Calu3 (cell line): ENCODE measurements at regions not wholly inside any gene's neighbourhood (a gene's known extent, or its start where the extent isn't known, plus 50 kb on each side); places are given as distances from the start of the nearest gene placed in this dataset.

Source experiments
- BruUV-seq: library from RNA; stranded (reverse); fragments of 400-500 nt; replicated peaks from 2 replicates; lab custom pipeline; 2021; lab: Mats Ljungman, UMichigan
- CTCF ChIA-PET: fragments of 300-600 bp; sonication (Branson Sonifier 250); formaldehyde crosslinking; loops from one replicate; lab custom pipeline; 2022; ENCODE audit warnings: antibody characterized with exemption; lab: Charles Lee
- DNase-seq: peaks from one replicate; pipeline ENCODE4 v3.0.0; 2022
- H3K27ac Mint-ChIP-seq: one replicate; pipeline ENCODE4 v1.8.0; 2022; ENCODE audit warnings: mixed read lengths; ENCODE audit not compliant: unreplicated experiment
- H3K27me3 Mint-ChIP-seq: one replicate; pipeline ENCODE4 v1.8.0; 2022; ENCODE audit warnings: mixed read lengths; ENCODE audit not compliant: unreplicated experiment
- H3K36me3 Mint-ChIP-seq: one replicate; pipeline ENCODE4 v1.8.0; 2022; ENCODE audit warnings: mild to moderate bottlenecking, moderate library complexity, mixed read lengths; ENCODE audit not compliant: insufficient read depth, unreplicated experiment
- H3K4me1 Mint-ChIP-seq: one replicate; pipeline ENCODE4 v1.8.0; 2022; ENCODE audit warnings: mild to moderate bottlenecking, low read depth, mixed read lengths; ENCODE audit not compliant: unreplicated experiment
- H3K4me3 Mint-ChIP-seq: one replicate; pipeline ENCODE4 v1.8.0; 2022; ENCODE audit warnings: mild to moderate bottlenecking, low read depth, moderate library complexity, mixed read lengths; ENCODE audit not compliant: unreplicated experiment
- H3K9me3 Mint-ChIP-seq: one replicate; pipeline ENCODE4 v1.8.0; 2022; ENCODE audit warnings: low read depth, mixed read lengths; ENCODE audit not compliant: unreplicated experiment
- CTCF ChIP-seq: fragments of 200-600 bp; IDR thresholded peaks from one replicate; pipeline ENCODE4 v1.8.0; 2022; ENCODE audit warnings: antibody characterized with exemption; ENCODE audit not compliant: unreplicated experiment
- intact Hi-C: fragments of 100-400 bp; cut with micrococcal nuclease; formaldehyde crosslinking; loops from one replicate; pipeline ENCODE4 v1.10.0; 2022; ENCODE audit not compliant: unreplicated experiment

DNA sequence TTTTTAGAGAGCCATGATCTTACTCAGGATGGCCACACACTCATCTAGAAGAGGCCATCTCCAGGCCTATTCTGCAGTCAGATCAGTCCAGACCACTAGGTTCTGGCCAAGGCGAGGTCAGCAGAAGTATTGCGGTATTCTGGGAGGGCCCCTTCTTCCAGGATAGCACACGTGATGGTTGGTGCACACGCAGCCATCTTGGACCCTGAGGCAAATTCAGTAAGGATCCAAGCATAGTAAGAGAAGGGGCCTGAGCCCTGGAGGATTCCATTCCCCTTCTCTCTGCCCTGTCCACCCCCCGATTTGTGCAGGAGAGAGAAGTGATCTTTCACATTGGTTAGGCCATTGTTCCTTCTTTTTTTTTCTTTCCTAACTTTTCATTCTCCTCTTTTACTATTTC is 957.9 kb downstream of the BRD1 start:
- no peak for TF ChIP-seq CTCF
- Mint-ChIP-seq H3K9me3 (peaks cover 20% of the 10 kb centered on the region), H3K27ac (no peak overlapping the region), H3K4me3 (no peak overlapping the region), H3K4me1 (no peaks in the 10 kb centered on the region), H3K27me3 (no peaks in the 10 kb centered on the region), H3K36me3 (no peaks in the 10 kb centered on the region)
- intact Hi-C loops = no loop called here
- DNase-seq = no peak
- CTCF ChIA-PET = no interaction called here
- no TSS peak for BruUV-seq

DNA sequence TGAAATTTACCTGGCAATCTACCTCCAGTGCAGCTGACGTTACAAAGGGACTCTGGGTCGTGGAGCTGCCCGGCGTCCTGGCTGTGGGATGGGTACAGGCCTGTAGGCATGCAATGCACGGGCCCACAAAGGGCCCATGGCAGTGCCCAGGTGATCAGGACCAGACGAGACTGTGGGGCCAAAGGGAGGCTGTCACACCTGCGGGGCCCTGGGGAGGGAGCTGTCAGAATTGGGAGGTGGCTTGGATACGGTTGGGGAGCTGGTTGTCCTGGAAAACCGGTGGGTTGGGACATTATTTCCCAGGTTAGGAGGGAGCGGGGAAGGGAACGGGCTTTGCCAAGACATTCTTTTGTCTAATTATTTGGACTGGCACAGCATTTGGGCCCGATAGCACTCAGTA is 958.5 kb downstream of the BRD1 start:
- TF ChIP-seq CTCF = no peak
- H3K9me3 Mint-ChIP-seq = peaks cover 18% of the 10 kb centered on the region
- no peak for DNase-seq
- H3K4me1 Mint-ChIP-seq = no peaks in the 10 kb centered on the region
- CTCF ChIA-PET = no interaction called here
- H3K36me3 Mint-ChIP-seq = no peaks in the 10 kb centered on the region
- no peaks in the 10 kb centered on the region for H3K27me3 Mint-ChIP-seq
- BruUV-seq = no TSS peak
- H3K27ac Mint-ChIP-seq = no peak overlapping the region
- H3K4me3 Mint-ChIP-seq = no peak overlapping the region
- intact Hi-C loops = no loop called here

DNA sequence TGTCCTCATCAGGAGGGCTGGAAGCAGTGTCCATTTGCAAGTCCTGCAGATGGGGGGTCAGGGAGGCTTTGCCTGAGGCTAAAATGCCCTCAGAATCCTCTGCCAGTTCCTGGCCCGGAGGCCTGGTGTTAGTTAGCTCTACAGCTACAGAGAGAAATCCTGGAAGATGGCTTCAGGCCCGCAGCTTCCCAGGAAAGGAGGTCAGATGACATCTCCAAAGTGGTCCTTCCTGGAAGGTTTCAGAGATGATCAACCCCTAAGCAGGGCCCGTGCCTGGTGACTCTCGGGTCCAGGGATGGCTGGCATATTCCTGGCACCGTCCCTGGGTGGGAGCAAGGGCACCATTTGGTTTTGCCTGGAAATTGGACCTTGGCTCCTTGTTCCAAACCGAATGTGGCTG is 959.1 kb downstream of the BRD1 start:
- H3K27me3 Mint-ChIP-seq = no peaks in the 10 kb centered on the region
- TF ChIP-seq CTCF = no peak
- intact Hi-C loops = no loop called here
- no peak overlapping the region for H3K27ac Mint-ChIP-seq
- H3K36me3 Mint-ChIP-seq = no peaks in the 10 kb centered on the region
- CTCF ChIA-PET = no interaction called here
- H3K4me3 Mint-ChIP-seq = no peak overlapping the region
- no peak for DNase-seq
- H3K9me3 Mint-ChIP-seq = peaks cover 18% of the 10 kb centered on the region
- BruUV-seq = no TSS peak
- no peaks in the 10 kb centered on the region for H3K4me1 Mint-ChIP-seq

GRCh38 chr22:48867891-48868290 is 959.8 kb downstream of the BRD1 start:
- Mint-ChIP-seq H3K4me1 (no peaks in the 10 kb centered on the region), H3K4me3 (no peak overlapping the region), H3K27me3 (no peaks in the 10 kb centered on the region), H3K27ac (no peak overlapping the region), H3K9me3 (peaks cover 18% of the 10 kb centered on the region), H3K36me3 (no peaks in the 10 kb centered on the region)
- BruUV-seq = no TSS peak
- intact Hi-C loops = no loop called here
- CTCF ChIA-PET = no interaction called here
- TF ChIP-seq CTCF = no peak
- no peak for DNase-seq
